ENCODE measurements at regions not wholly inside any gene's neighbourhood (a gene's known extent, or its start where the extent isn't known, plus 50 kb on each side); places are given as distances from the start of the nearest gene placed in this dataset.

GRCh38 chr9:28177925-28178324 is 604.6 kb upstream of the C9orf72 start:
- Histone ChIP-seq H2AFZ (ENCODE audit: low read length) (no peak overlapping the region), H2BK5ac (ENCODE audit: low read depth, low read length) (no peak overlapping the region), H3K79me1 (ENCODE audit: low read depth, low read length) (no peaks in the 10 kb centered on the region), H3K9me3 (ENCODE audit: insufficient read depth in 2 of 2, low read depth in 1 of 2, low read length in 1 of 2) (no peaks in the 10 kb centered on the region), H4K5ac (ENCODE audit: insufficient read length, low read depth, low read length) (no peak overlapping the region), H3K27ac (ENCODE audit: low read depth, low read length) (no peak overlapping the region), H2BK15ac (ENCODE audit: low read length) (no peak overlapping the region), H3K36me3 (ENCODE audit: control insufficient read depth in 2 of 4, insufficient read depth in 4 of 4, low read length in 3 of 4) (no peaks in the 10 kb centered on the region), H4K8ac (ENCODE audit: extremely low read depth, insufficient read depth, low read length) (no peak overlapping the region), H3K14ac (ENCODE audit: insufficient read length) (no peak overlapping the region), H3K56ac (replicated peaks; ENCODE audit: insufficient read length, low read depth, low read length) (no peak overlapping the region), H4K91ac (replicated peaks; ENCODE audit: insufficient read length, low read length) (no peak overlapping the region), H2AK5ac (ENCODE audit: low read depth, low read length) (no peak overlapping the region), H3K4me3 (ENCODE audit: extremely low read depth in 1 of 4, insufficient read depth in 2 of 4, low read depth in 3 of 4, low read length in 4 of 4) (no peak overlapping the region), H3K4me1 (replicated peaks in 1 of 4; ENCODE audit: control insufficient read depth in 3 of 4, insufficient read depth in 4 of 4, low read length in 3 of 4) (no peaks in the 10 kb centered on the region), H3K23me2 (ENCODE audit: low read depth, low read length) (no peaks in the 10 kb centered on the region), H3K4me2 (ENCODE audit: insufficient read depth in 1 of 2, low read depth in 2 of 2, low read length in 2 of 2) (no peak overlapping the region), H4K20me1 (replicated peaks in 1 of 2; ENCODE audit: control insufficient read depth in 1 of 2, insufficient read depth in 2 of 2, low read length in 2 of 2) (no peaks in the 10 kb centered on the region), H3K4ac (replicated peaks; ENCODE audit: insufficient read length, low read depth, low read length) (no peak overlapping the region), H3K9ac (replicated peaks in 1 of 4; ENCODE audit: extremely low read depth in 1 of 4, low read depth in 3 of 4, low read length in 3 of 4) (no peak overlapping the region), H3K27me3 (replicated peaks in 1 of 4; ENCODE audit: control insufficient read depth in 3 of 4, extremely low read depth in 1 of 4, insufficient read depth in 3 of 4, low read length in 3 of 4) (no peaks in the 10 kb centered on the region), H2BK12ac (ENCODE audit: low read depth, low read length) (no peak overlapping the region), H2BK20ac (ENCODE audit: low read length) (no peak overlapping the region), H3K23ac (ENCODE audit: insufficient read length) (no peak overlapping the region), H3K79me2 (ENCODE audit: control insufficient read depth in 1 of 2, insufficient read depth in 2 of 2, low read length in 2 of 2) (no peaks in the 10 kb centered on the region), H3K18ac (ENCODE audit: extremely low read depth, low read length) (no peak overlapping the region), H2BK120ac (replicated peaks; ENCODE audit: low read depth, low read length) (no peak overlapping the region)
- no peak for DNase-seq (ENCODE audit: low read depth in 1 of 2, low spot score in 2 of 2)
- FAIRE-seq, result no peak
- POLR2A ChIA-PET (ENCODE audit: partially characterized antibody), result no interaction called here
- 91% methylated on average over 4 of the region's 4 CpGs; no CpG with 5 or more reads in 1 of the 2 experiments for WGBS, 2 experiments (ENCODE audit: extremely low coverage in 1 of 2, insufficient coverage in 1 of 2, insufficient read length in 1 of 2, insufficient replicate concordance in 2 of 2, low coverage in 1 of 2, low lambda C conversion rate in 2 of 2, missing lambda C conversion rate in 1 of 2)
- CTCF ChIA-PET (ENCODE audit: partially characterized antibody), result no interaction called here
- no peak for TF ChIP-seq CHD7 (IDR thresholded peaks at IDR 0.05; ENCODE audit: insufficient replicate concordance, low read length)
